A673 (cell line): ENCODE measurements at regions not wholly inside any gene's neighbourhood (a gene's known extent, or its start where the extent isn't known, plus 50 kb on each side); places are given as distances from the start of the nearest gene placed in this dataset.

Source experiments
- EZH2 ChIP-seq: fragments of 200-600 bp; sonication (generic); IDR thresholded peaks from 2 replicates; pipeline ENCODE4 v1.6.1; 2017; ENCODE audit warnings: borderline replicate concordance, low read depth, mild to moderate bottlenecking, mixed read lengths, antibody characterized with exemption, low read length; ENCODE audit not compliant: poor library complexity, severe bottlenecking
- TF ChIP-seq, protein P1 (sequence below): fragments of 300-800, 200-600 bp; sonication (generic); conservative IDR thresholded peaks from 2 replicates; pipeline ENCODE4 v1.5.1; 2017; ENCODE audit warnings: low read depth, mild to moderate bottlenecking, antibody characterized with exemption, low read length, moderate library complexity, mixed read lengths

DNA sequence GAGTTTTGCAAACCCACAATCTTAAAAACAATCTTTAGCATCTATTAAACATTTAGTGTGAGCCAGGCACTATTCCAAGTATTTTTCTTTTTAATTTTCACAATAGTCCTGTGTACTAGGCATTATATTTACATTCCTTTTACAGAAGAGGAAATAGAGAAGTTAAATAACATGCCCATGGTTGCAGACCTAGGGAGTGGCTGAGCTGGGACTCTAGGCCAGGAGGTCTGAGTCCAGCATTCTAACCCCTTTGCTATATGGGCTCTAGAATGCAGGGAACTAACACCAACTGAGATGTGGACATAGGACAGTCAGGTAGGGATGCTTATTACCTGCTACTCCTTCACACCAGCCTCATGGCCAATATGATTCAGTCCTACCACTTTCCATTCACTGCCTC lies 243.8 kb downstream of the XPNPEP1 start:
- TF ChIP-seq, protein P1, sequence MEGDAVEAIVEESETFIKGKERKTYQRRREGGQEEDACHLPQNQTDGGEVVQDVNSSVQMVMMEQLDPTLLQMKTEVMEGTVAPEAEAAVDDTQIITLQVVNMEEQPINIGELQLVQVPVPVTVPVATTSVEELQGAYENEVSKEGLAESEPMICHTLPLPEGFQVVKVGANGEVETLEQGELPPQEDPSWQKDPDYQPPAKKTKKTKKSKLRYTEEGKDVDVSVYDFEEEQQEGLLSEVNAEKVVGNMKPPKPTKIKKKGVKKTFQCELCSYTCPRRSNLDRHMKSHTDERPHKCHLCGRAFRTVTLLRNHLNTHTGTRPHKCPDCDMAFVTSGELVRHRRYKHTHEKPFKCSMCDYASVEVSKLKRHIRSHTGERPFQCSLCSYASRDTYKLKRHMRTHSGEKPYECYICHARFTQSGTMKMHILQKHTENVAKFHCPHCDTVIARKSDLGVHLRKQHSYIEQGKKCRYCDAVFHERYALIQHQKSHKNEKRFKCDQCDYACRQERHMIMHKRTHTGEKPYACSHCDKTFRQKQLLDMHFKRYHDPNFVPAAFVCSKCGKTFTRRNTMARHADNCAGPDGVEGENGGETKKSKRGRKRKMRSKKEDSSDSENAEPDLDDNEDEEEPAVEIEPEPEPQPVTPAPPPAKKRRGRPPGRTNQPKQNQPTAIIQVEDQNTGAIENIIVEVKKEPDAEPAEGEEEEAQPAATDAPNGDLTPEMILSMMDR: no peak
- no peak for TF ChIP-seq EZH2
